ENCODE measurements at regions not wholly inside any gene's neighbourhood (a gene's known extent, or its start where the extent isn't known, plus 50 kb on each side); places are given as distances from the start of the nearest gene placed in this dataset.

DNA sequence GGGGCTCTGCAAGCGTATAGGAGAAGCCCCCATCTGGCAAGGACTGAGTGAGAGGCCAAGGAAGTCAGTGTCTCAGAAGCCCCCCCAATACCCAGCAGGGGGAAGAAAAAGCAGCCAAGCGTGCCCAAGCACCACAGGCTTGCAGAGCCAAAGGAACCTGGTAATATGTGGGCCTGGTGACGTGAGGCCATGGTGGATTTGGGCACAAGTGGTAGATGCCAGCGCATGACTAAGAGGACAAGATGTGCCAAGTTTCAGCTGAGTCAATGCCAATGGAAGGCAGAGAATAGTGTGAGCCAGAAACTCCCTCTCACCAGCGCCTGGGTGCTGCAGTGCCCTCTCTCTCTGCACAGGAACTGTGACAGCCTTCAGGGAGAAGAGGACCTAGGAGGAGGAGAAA lies 110.0 kb downstream of the QRSL1 start:
- TF ChIP-seq, protein P1, sequence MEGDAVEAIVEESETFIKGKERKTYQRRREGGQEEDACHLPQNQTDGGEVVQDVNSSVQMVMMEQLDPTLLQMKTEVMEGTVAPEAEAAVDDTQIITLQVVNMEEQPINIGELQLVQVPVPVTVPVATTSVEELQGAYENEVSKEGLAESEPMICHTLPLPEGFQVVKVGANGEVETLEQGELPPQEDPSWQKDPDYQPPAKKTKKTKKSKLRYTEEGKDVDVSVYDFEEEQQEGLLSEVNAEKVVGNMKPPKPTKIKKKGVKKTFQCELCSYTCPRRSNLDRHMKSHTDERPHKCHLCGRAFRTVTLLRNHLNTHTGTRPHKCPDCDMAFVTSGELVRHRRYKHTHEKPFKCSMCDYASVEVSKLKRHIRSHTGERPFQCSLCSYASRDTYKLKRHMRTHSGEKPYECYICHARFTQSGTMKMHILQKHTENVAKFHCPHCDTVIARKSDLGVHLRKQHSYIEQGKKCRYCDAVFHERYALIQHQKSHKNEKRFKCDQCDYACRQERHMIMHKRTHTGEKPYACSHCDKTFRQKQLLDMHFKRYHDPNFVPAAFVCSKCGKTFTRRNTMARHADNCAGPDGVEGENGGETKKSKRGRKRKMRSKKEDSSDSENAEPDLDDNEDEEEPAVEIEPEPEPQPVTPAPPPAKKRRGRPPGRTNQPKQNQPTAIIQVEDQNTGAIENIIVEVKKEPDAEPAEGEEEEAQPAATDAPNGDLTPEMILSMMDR (IDR thresholded peaks at IDR 0.05) = peak in 3 of 6 experiments; percentile 21 to 36 (median 34)
- peak in 1 of 2 donors; percentile 87 for TF ChIP-seq POLR2A (IDR thresholded peaks at IDR 0.05)
- Histone ChIP-seq H3K9me3 (no peaks in the 10 kb centered on the region), H3K27ac (peak overlapping the region; percentile 91 to 97 (median 95)), H3K27me3 (no peaks in the 10 kb centered on the region), H3K4me3 (replicated peaks in 1 of 3) (no peak overlapping the region), H3K36me3 (no peaks in the 10 kb centered on the region), H3K4me1 (peaks cover 49 to 65% of the 10 kb centered on the region in 2 donors)
- intact Hi-C loops (cut with DNase I) = no loop called here
- DNase-seq = peak; percentile 95 to 97
- WGBS, 2 donors = 42 to 48% methylated on average over 5 of the region's 5 CpGs

DNA sequence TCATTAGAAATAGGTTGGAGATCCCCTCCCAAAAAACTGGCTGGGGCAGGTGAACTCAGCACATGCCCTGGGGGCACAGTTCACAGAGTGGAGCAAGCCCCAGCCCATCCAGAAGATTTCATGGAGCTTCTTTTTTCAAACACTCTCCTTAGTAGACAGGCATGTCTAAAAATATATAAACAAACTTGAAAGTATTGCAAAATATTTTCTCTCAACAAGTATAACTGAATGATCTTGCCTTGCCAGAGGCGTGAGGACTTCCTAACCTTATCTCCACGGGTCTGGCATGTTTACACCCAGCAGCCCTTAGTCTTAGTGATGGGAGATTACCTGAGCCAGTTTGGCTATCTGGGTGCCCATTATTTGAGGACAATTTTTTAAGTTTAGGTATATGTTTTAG lies 107.1 kb downstream of the QRSL1 start:
- no peak for TF ChIP-seq POLR2A (IDR thresholded peaks at IDR 0.05)
- TF ChIP-seq, protein P1 (IDR thresholded peaks at IDR 0.05) = no peak
- Histone ChIP-seq H3K4me1 (peaks cover 38 to 47% of the 10 kb centered on the region in 2 donors), H3K27me3 (no peaks in the 10 kb centered on the region), H3K27ac (peak overlapping the region; percentile 43 to 97 (median 46)), H3K36me3 (no peaks in the 10 kb centered on the region), H3K4me3 (replicated peaks in 1 of 3) (no peak overlapping the region), H3K9me3 (no peaks in the 10 kb centered on the region)
- WGBS, 2 donors = 40 to 60% methylated on average over 2 of the region's 2 CpGs
- no peak for DNase-seq
- intact Hi-C loops (cut with DNase I) = no loop called here

DNA sequence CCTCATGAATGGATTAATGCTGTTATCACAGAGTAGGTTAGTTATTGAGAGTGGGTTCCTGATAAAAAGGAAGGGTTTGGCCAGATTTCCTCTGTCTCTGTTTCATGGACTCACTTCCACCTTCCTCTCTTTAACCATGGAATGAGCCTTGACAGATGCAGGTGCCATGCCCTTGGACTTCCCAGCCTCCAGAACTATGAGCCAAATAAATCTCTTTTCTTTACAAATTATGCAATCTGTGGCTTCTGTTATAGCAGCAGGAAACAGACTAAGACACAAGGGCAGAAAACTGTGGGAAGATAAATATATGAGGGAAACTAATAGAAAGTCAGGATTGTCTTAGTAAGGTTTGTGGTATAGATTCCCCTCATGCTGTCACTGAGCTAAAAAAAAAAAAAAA lies 106.5 kb downstream of the QRSL1 start:
- intact Hi-C loops (cut with DNase I) = no loop called here
- H3K4me3 ChIP-seq (replicated peaks in 1 of 3) = no peak overlapping the region
- H3K36me3 ChIP-seq = no peaks in the 10 kb centered on the region
- peak overlapping the region in 2 of 3 donors; percentile 46 to 97 for H3K27ac ChIP-seq
- no peak for DNase-seq
- H3K9me3 ChIP-seq = no peaks in the 10 kb centered on the region
- peaks cover 40 to 47% of the 10 kb centered on the region in 2 donors for H3K4me1 ChIP-seq
- H3K27me3 ChIP-seq = no peaks in the 10 kb centered on the region
- no peak for TF ChIP-seq POLR2A (IDR thresholded peaks at IDR 0.05)
- TF ChIP-seq, protein P1 (IDR thresholded peaks at IDR 0.05) = no peak

DNA sequence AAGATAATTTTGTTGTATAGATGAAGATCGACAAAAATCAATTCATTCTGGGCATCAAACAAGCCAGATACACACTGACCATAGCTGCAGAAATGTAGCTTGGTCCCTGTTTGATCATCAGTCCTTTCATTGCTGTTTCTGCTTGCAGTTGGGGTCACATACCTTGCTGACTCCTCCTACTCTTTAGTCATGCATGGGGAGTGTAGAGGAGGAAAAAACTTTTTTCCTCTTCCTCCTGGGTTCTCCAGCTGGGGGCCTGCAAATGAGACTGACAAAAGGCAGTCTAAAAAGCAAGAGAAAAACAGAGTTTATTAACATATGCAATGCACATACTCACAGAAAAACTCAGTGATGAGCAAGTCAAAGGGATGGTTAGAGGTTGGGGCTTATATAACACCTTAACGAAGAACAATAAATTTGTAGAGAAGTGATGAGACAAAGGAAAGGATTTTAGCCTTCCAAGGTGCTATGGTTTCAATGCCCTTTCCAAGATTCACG lies 105.8 kb downstream of the QRSL1 start:
- Histone ChIP-seq H3K27ac (peak overlapping the region in 1 of 3 donors; percentile 97), H3K4me1 (peaks cover 35 to 47% of the 10 kb centered on the region in 2 donors), H3K9me3 (no peaks in the 10 kb centered on the region), H3K27me3 (no peaks in the 10 kb centered on the region), H3K36me3 (no peaks in the 10 kb centered on the region), H3K4me3 (replicated peaks in 1 of 3) (no peak overlapping the region)
- intact Hi-C loops (cut with DNase I) = no loop called here
- DNase-seq = no peak
- TF ChIP-seq, protein P1 (IDR thresholded peaks at IDR 0.05) = no peak
- no peak for TF ChIP-seq POLR2A (IDR thresholded peaks at IDR 0.05)
- 77 to 85% methylated on average over 3 of the region's 3 CpGs for WGBS, 2 donors

DNA sequence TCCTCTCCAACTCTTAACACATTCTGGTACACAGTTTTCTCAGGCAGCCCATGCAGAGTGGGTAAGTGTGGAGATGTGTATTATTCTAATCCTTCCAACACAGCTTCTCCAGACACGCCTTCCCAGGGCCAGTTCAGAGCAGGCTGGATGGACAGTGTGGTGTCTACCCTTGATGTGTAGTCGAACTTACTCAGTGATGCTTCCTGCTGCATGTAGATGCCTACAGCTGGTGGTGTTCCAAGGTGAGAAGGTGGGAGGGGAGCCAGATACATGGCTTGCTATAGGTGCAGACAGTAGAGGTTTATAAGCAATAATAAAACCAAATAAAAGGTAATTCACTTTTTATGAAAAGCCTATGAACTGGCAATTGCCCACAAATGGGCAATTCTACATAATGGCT lies 104.0 kb downstream of the QRSL1 start:
- WGBS, 2 donors = 84 to 85% methylated on average over 2 of the region's 2 CpGs
- Histone ChIP-seq H3K27ac (no peak overlapping the region), H3K9me3 (no peaks in the 10 kb centered on the region), H3K27me3 (no peaks in the 10 kb centered on the region), H3K4me3 (replicated peaks in 1 of 3) (no peak overlapping the region), H3K4me1 (peaks cover 21 to 35% of the 10 kb centered on the region in 2 donors), H3K36me3 (no peaks in the 10 kb centered on the region)
- DNase-seq = no peak
- intact Hi-C loops (cut with DNase I) = no loop called here
- no peak for TF ChIP-seq POLR2A (IDR thresholded peaks at IDR 0.05)
- TF ChIP-seq, protein P1 (IDR thresholded peaks at IDR 0.05) = no peak

Data from thyroid gland (tissue), 4 donors.